Osteoblast (primary cell): ENCODE measurements at regions not wholly inside any gene's neighbourhood (a gene's known extent, or its start where the extent isn't known, plus 50 kb on each side); places are given as distances from the start of the nearest gene placed in this dataset. TPM values are rescaled to one million over a fixed set of nuclear protein-coding genes. Genes with fewer than 3 reads are reported as not detected.

Experiments
- DNase-seq: peaks from one replicate; pipeline ENCODE4 v3.0.0; 2011; ENCODE audit warnings: low spot score, mixed read lengths; ENCODE audit not compliant: insufficient read length; ENCODE audit errors: missing footprints
- H2AFZ ChIP-seq: 2 replicates; pipeline ENCODE4 v1.6.0; 2011; ENCODE audit warnings: mild to moderate bottlenecking, low read length
- H3K27ac ChIP-seq: 2 replicates; pipeline ENCODE4 v1.5.1; 2011; ENCODE audit warnings: mild to moderate bottlenecking, low read depth, low read length, moderate library complexity
- H3K27me3 ChIP-seq: 2 replicates; pipeline ENCODE4 v1.6.0; 2012; ENCODE audit warnings: mild to moderate bottlenecking, control low read depth, inconsistent platforms, low read length, moderate library complexity; ENCODE audit not compliant: insufficient read depth
- H3K36me3 ChIP-seq: 2 replicates; pipeline ENCODE4 v1.5.1; 2011; ENCODE audit warnings: mild to moderate bottlenecking, low read length, control low read depth, moderate library complexity; ENCODE audit not compliant: insufficient read depth
- H3K4me1 ChIP-seq: 2 replicates; pipeline ENCODE4 v1.5.1; 2011; ENCODE audit warnings: mild to moderate bottlenecking, low read length, control low read depth, moderate library complexity; ENCODE audit not compliant: insufficient read depth
- H3K4me2 ChIP-seq: 2 replicates; pipeline ENCODE4 v1.6.0; 2011; ENCODE audit warnings: mild to moderate bottlenecking, low read length; ENCODE audit not compliant: insufficient read depth
- H3K4me3 ChIP-seq: fragments of 200-600 bp; sonication (generic); 3 replicates; pipeline ENCODE4 v1.5.1; 2012; ENCODE audit warnings: mild to moderate bottlenecking, low read length, inconsistent platforms; ENCODE audit not compliant: insufficient read depth
- H3K79me2 ChIP-seq: 2 replicates; pipeline ENCODE4 v1.6.0; 2012; ENCODE audit warnings: mild to moderate bottlenecking, low read length, control low read depth, inconsistent platforms; ENCODE audit not compliant: insufficient read depth
- H3K9me3 ChIP-seq: 2 replicates; pipeline ENCODE4 v1.5.1; 2011; ENCODE audit warnings: low read depth, low read length, control low read depth
- H4K20me1 ChIP-seq: 2 replicates; pipeline ENCODE4 v1.6.0; 2012; ENCODE audit warnings: mild to moderate bottlenecking, low read length, control low read depth; ENCODE audit not compliant: insufficient read depth
- small RNA-seq: library from RNA; depleted of rRNA; stranded (forward); fragments of <200 nt; gene quantifications from one replicate; pipeline ENCODE3, GENCODE V24; 2012
- TF ChIP-seq, protein P1 (sequence below): IDR thresholded peaks from 2 replicates; pipeline ENCODE4 v1.5.1; 2011; ENCODE audit warnings: mild to moderate bottlenecking, low read depth, low read length, moderate library complexity; ENCODE audit errors: extremely low read depth

DNA sequence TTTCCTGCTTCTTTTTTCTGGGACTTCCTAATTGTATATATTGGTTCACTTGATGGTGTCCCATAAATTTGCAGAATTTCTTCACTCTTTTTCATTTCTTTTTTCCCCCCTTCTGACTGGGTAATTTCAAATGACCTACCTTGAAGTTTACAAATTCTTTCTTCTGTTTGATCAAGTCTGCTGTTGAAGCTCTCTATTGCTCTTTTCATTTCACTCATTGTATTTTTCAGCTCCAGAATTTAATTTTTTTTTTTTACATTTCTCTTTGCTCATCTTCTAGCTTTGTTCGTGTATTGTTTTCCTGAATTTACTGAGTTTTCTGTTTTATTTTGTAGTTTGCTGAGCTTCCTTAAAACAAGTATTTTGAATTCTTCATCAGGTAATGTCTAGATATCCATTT lies 61.7 kb upstream of the SRD5A3 start:
- Histone ChIP-seq H3K4me2 (no peak overlapping the region), H3K27me3 (peaks cover 2% of the 10 kb centered on the region), H3K4me1 (no peaks in the 10 kb centered on the region), H2AFZ (no peak overlapping the region), H4K20me1 (no peaks in the 10 kb centered on the region), H3K9me3 (peaks cover 6% of the 10 kb centered on the region), H3K27ac (no peak overlapping the region), H3K4me3 (no peak overlapping the region), H3K36me3 (no peaks in the 10 kb centered on the region), H3K79me2 (no peaks in the 10 kb centered on the region)
- DNase-seq: no peak
- TF ChIP-seq, protein P1, sequence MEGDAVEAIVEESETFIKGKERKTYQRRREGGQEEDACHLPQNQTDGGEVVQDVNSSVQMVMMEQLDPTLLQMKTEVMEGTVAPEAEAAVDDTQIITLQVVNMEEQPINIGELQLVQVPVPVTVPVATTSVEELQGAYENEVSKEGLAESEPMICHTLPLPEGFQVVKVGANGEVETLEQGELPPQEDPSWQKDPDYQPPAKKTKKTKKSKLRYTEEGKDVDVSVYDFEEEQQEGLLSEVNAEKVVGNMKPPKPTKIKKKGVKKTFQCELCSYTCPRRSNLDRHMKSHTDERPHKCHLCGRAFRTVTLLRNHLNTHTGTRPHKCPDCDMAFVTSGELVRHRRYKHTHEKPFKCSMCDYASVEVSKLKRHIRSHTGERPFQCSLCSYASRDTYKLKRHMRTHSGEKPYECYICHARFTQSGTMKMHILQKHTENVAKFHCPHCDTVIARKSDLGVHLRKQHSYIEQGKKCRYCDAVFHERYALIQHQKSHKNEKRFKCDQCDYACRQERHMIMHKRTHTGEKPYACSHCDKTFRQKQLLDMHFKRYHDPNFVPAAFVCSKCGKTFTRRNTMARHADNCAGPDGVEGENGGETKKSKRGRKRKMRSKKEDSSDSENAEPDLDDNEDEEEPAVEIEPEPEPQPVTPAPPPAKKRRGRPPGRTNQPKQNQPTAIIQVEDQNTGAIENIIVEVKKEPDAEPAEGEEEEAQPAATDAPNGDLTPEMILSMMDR: no peak

DNA sequence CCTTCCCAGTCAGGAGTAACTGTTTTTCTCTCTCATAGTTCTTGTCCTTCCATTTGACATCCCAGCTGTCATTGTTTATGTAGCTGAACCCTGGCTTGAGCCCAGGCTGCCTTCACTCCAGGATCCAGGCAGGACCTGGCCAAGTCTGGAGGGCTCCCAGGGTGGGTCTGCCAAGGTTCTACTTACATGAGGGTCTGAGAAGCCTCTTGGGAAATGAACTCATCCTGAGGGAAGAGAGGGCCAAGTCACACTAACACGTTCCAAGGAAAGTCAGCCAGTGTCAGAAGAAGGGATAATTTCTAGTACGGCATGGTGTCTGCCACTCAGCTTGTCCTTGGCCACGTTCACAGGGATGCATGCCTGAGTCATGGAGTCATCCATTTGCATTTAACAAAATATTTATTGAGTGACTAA lies 54.8 kb upstream of the SRD5A3 start:
- no peak for DNase-seq
- Histone ChIP-seq H3K9me3 (no peaks in the 10 kb centered on the region), H3K4me2 (no peak overlapping the region), H3K27me3 (peaks cover 2% of the 10 kb centered on the region), H3K36me3 (no peaks in the 10 kb centered on the region), H3K79me2 (no peaks in the 10 kb centered on the region), H3K27ac (no peak overlapping the region), H3K4me1 (no peaks in the 10 kb centered on the region), H2AFZ (no peak overlapping the region), H3K4me3 (no peak overlapping the region), H4K20me1 (no peaks in the 10 kb centered on the region)
- TF ChIP-seq, protein P1: no peak

DNA sequence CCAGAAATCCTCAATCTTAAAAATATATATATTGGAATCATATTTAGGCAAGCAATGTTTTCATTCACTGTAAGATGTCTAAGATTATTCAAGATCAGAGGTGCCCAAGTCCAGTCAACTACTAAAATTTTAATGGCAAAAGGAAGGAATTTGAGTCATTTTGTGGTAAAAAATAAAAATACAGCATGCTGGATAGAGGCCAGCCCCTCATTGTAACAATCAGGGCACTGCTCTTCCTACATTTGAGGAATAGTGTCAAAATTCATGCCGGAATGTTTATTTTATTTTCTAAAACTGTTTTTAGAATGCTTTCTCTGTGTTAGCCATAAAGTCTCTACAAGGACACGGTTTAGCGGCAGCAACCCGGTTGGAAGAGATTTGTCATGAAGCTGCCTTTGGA lies 49.9 kb upstream of the SRD5A3 start:
- no peak for DNase-seq
- no peak overlapping the region for H3K4me2 ChIP-seq
- no peaks in the 10 kb centered on the region for H3K27me3 ChIP-seq
- H2AFZ ChIP-seq: no peak overlapping the region
- TF ChIP-seq, protein P1: no peak
- H4K20me1 ChIP-seq: no peaks in the 10 kb centered on the region
- H3K4me3 ChIP-seq: no peak overlapping the region
- no peaks in the 10 kb centered on the region for H3K9me3 ChIP-seq
- no peaks in the 10 kb centered on the region for H3K79me2 ChIP-seq
- no peaks in the 10 kb centered on the region for H3K4me1 ChIP-seq
- no peaks in the 10 kb centered on the region for H3K36me3 ChIP-seq
- H3K27ac ChIP-seq: no peak overlapping the region

Small RNA genes lying in the stretch of these regions (small RNA-seq; reads per million reads assigned to genes)
- not detected for gene RN7SL822P
- gene RNU6-746P: not detected
